ENCODE measurements at regions not wholly inside any gene's neighbourhood (a gene's known extent, or its start where the extent isn't known, plus 50 kb on each side); places are given as distances from the start of the nearest gene placed in this dataset.

GRCh38 chr18:34075963-34076860 lies 148.5 kb downstream of the NOL4 start:
- DNase-seq (ENCODE audit: low read depth in 2 of 2), result no peak

DNA sequence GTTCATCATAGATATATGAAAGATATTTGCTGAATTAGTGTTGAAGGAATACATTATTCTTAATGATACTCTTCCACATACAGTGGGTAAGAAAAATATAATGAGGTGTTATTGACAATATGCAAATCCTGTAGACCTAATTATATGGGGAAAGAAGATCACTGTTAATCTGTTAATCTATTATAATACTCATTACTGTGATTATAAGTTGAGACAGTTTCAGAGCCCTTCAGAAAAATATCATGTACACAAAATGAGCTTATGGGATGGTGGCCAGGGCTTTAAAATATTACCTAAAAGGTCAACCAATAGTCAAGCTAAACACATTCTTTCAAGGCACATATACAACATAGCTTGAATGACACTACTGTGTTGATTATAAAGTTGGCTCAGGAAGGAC lies 163.5 kb downstream of the NOL4 start:
- DNase-seq (ENCODE audit: low read depth in 2 of 2), result no peak

DNA sequence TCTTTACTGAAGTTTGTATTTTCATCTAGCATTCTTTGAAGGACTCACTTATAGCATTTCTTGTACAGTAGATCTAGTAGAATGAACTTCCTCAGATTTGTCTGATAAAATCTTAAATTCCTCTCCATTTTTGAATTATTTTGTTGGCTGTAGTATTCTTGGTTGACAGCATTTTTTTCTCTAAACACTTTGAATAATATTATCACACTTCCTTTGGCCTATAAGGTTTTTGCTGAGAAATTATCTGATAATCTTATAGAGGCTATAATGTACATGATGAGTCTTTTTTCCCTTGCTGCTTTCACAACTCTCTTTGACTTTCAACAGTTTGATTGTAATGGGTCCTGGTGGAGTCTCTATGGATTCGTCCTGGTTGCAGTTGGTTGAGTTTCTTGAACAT lies 169.5 kb downstream of the NOL4 start:
- DNase-seq (ENCODE audit: low read depth in 2 of 2), result no peak

- no peak for DNase-seq (ENCODE audit: low read depth in 2 of 2)
Measured at GRCh38 chr18:34050661-34051060, 174.1 kb downstream of the NOL4 start.

DNA sequence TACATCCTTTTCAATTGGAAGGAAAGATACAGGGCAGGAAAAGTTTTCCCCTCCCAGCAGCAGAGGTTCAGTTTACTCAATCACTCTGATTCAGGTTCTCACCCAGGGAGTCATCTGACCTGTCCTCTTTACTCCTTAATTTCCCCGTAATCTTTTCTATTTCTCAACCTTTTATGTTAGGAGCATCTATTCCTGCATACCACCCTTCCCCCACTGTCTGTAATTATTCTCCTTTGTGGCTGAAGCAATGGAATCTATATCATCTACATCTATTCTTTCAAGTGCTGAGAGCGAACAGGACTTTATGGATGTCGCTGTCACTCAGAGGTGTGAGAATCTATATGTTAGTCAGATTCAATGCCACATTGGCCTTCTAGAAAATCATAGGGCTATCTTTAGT lies 175.2 kb downstream of the NOL4 start:
- DNase-seq (ENCODE audit: low read depth in 2 of 2), result no peak

DNA sequence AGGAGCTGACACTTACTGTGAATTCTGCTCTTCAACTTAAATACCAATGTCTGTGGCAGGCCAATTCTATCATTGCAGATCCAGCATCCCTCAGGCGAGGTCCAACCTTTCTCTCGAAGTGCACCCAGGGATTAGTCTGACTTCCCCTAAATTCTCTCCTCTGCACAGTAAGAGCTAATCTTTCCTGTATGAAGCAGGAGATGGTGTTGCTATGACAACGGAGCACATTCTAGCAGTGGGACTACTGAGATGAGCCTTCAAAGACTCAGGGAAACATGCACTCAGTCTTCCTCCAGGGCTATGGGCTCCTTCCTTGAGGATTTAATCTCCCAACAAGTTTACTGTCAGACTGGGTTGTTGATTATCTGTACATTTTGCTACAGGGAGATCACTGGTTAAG lies 176.3 kb downstream of the NOL4 start:
- DNase-seq (ENCODE audit: low read depth in 2 of 2), result no peak

- no peak for DNase-seq (ENCODE audit: low read depth in 2 of 2)
Measured at GRCh38 chr18:34042423-34043146, 182.1 kb downstream of the NOL4 start.

GRCh38 chr18:34039611-34040010 lies 185.1 kb downstream of the NOL4 start:
- DNase-seq (ENCODE audit: low read depth in 2 of 2), result no peak

DNA sequence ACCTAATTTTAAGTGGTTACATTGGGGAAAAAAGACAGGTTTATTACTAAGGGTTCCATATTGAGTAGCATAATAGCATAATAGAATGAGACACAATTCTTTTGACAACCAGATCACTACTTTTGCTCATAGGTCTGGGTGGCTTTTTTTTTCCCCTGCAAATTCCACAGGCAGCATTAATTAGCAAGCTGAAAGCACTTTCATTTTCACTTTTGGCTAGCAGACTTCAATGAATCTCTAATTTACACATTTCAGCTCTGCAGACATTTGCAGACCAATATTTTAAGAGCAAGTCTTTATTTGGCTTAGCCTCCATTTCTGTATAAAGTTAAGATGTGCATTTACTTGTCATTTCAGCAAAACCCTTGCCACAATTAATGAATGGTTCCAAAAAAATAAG lies 185.5 kb downstream of the NOL4 start:
- no peak for DNase-seq (ENCODE audit: low read depth in 2 of 2)

- DNase-seq (ENCODE audit: low read depth in 2 of 2), result no peak
Measured at GRCh38 chr18:34038086-34038485, 186.6 kb downstream of the NOL4 start.

DNA sequence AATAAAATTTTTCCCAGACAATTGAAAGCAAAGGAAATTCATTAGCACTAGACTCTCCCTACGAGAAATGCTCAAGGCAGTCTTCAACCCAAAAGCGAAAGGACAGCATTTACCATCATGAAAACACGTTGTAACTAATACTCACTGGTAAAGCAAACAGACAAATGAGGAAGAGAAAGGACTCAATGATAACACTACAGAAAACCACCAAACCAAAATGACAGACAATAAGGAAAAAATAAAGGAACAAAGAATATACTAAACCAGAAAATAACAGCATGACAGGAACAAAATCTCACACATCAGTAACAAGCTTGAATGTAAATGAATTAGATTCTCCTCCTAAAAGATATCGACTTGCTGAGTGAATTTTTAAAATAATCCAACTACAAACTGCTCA lies 190.7 kb downstream of the NOL4 start:
- no peak for DNase-seq (ENCODE audit: low read depth in 2 of 2)

DNA sequence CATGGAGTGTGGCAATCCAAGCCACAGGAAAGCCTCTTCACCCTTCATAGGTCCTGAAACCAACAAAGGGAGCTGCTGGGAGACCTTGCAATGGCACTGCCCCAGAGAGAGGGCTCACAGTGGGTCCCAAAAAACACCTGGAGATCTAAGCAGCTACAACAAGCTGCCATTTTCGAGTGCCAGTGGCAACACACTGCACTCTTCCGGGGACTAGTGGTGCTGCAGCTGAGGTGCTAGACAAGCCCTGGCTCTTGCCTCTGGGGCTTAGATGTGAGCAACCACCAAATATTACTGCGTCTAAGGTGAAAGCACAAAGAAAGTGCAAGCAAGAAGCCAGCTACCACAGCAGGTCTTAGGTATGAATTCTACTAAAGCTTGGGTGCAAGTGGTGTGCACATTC lies 192.9 kb downstream of the NOL4 start:
- DNase-seq (ENCODE audit: low read depth in 2 of 2), result no peak

DNA sequence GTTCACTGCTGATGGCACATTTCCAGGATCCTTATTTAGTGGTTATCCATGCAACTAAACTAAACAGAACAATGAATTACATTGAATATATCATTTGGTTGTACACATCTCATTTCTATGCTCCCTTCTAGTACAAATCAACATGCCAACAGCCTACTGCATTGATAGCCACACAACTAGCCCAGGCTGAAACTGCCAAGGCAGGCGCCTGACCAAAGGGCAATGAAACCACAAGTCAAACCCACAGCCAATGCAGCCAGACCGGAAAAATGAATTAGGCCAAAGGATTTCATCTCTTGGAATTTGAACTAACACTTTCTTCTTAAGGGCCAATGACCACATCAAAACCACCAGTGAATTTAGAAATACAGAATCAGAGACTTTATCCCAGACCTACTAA lies 196.4 kb downstream of the NOL4 start:
- DNase-seq (ENCODE audit: low read depth in 2 of 2), result no peak

GRCh38 chr18:34025191-34025801 lies 199.4 kb downstream of the NOL4 start:
- no peak for DNase-seq (ENCODE audit: low read depth in 2 of 2)

DNA sequence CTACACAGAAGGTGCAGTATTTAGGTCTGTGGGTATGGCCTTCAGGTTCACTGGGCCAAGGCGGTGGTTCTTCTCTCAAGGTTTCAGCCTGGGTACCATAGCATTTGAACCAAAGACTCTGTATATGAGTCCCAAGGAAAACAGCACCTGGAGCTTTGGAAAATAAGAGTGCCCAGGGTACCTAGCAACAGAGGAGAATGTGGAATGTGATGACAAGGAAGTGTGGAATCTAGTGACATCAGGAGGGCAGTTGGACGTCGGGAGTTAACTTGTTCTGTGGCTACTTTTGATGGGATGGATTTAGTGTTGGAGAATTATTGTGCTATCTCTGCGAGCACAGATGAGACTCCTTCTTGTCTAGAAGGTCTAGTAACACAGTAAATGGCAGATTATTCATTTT lies 201.2 kb downstream of the NOL4 start:
- no peak for DNase-seq (ENCODE audit: low read depth in 2 of 2)

- DNase-seq (ENCODE audit: low read depth in 2 of 2), result no peak
Measured at GRCh38 chr18:34018336-34018735, 206.4 kb downstream of the NOL4 start.

DNA sequence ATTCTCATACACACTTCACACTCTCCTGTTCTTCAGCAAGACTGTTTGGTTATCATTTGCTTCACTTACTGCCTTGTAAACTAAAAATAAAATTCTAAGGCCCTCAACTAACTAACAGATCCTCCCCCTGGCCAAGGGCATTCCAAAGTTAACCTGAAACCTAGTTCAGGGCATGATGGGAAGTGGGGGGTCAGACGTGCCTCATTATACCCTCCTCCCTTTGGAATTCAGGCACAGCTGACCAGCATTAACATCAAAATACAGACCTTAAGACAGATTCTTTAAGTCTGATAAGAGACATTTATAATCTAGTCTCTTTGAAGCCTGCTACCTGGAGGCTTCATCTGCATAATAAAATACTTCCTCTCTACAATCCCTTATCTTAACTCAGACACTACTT lies 221.0 kb downstream of the NOL4 start:
- no peak for DNase-seq (ENCODE audit: low read depth in 2 of 2)

GRCh38 chr18:34002130-34002529 lies 222.6 kb downstream of the NOL4 start:
- DNase-seq (ENCODE audit: low read depth in 2 of 2), result no peak

- no peak for DNase-seq (ENCODE audit: low read depth in 2 of 2)
Measured at GRCh38 chr18:34001376-34001775, 223.3 kb downstream of the NOL4 start.

DNA sequence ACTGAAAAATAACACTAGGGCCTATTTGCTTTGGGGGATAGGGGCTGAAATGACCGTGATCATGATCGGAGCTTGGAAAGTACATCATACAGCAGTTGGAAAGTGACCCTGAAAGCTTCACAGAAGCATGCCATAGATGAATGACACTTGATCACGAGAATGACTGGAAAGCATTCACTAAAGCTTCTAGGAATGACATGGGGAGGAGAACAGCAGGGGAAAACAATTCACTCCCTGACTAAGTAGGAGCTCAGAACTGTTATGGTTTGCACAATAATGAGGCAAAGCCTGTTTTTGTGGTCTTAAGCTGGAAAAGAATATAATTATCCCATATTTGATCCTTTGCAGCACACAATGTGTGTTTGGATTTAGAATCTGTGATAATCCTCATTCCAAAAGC lies 237.5 kb downstream of the NOL4 start:
- no peak for DNase-seq (ENCODE audit: low read depth in 2 of 2)

GRCh38 chr18:33983126-33983525 lies 241.6 kb downstream of the NOL4 start:
- no peak for DNase-seq (ENCODE audit: low read depth in 2 of 2)

- no peak for DNase-seq (ENCODE audit: low read depth in 2 of 2)
Measured at GRCh38 chr18:33960417-33960816, 264.3 kb downstream of the NOL4 start.

- DNase-seq (ENCODE audit: low read depth in 2 of 2), result no peak
Measured at GRCh38 chr18:33959609-33960008, 265.1 kb downstream of the NOL4 start.
